Epithelial cell of proximal tubule (primary cell): ENCODE measurements at regions not wholly inside any gene's neighbourhood (a gene's known extent, or its start where the extent isn't known, plus 50 kb on each side); places are given as distances from the start of the nearest gene placed in this dataset.

Experiments
- DNase-seq: peaks from one replicate; pipeline ENCODE4 v3.0.0-alpha.2; 2011; ENCODE audit warnings: low read depth
- H3K4me3 ChIP-seq: 2 replicates; pipeline ENCODE4 v1.5.1; 2011; ENCODE audit warnings: low read depth, mild to moderate bottlenecking, low read length
- CTCF ChIP-seq: conservative IDR thresholded peaks from 2 replicates; pipeline ENCODE4 v1.5.1; 2012; ENCODE audit warnings: low read depth, mild to moderate bottlenecking, low read length

- H3K4me3 ChIP-seq = no peak overlapping the region
- no peak for TF ChIP-seq CTCF
- no peak for DNase-seq
Observed at GRCh38 chr3:164879201-164879600, 199.1 kb downstream of the SI start.

GRCh38 chr3:164864454-164864853 lies 213.8 kb downstream of the SI start:
- no peak for DNase-seq
- TF ChIP-seq CTCF = no peak
- no peak overlapping the region for H3K4me3 ChIP-seq

- no peak for TF ChIP-seq CTCF
- H3K4me3 ChIP-seq = no peak overlapping the region
- no peak for DNase-seq
Observed at GRCh38 chr3:164852866-164853265, 225.4 kb downstream of the SI start.

GRCh38 chr3:164851905-164852304 lies 226.4 kb downstream of the SI start:
- DNase-seq = no peak
- TF ChIP-seq CTCF = no peak
- H3K4me3 ChIP-seq = no peak overlapping the region

- no peak overlapping the region for H3K4me3 ChIP-seq
Observed at GRCh38 chr3:164851204-164851603, 227.1 kb downstream of the SI start.

GRCh38 chr3:164848923-164849322 lies 229.4 kb downstream of the SI start:
- DNase-seq = no peak

More at GRCh38 chr3:164851204-164851603, 227.1 kb downstream of the SI start:
- TF ChIP-seq CTCF = no peak
- DNase-seq = no peak

More at GRCh38 chr3:164848923-164849322, 229.4 kb downstream of the SI start:
- H3K4me3 ChIP-seq = no peak overlapping the region
- no peak for TF ChIP-seq CTCF
